Coronary artery (tissue), 2 donors: ENCODE measurements at regions not wholly inside any gene's neighbourhood (a gene's known extent, or its start where the extent isn't known, plus 50 kb on each side); places are given as distances from the start of the nearest gene placed in this dataset.

Experiments used
- DNase-seq: peaks from one replicate; pipeline ENCODE4 v3.0.0-alpha.2; 2017; ENCODE audit warnings: low spot score
- H3K27ac ChIP-seq, 2 donors: fragments of 200-600 bp; sonication (generic); one replicate each; pipeline ENCODE4 v1.5.1; 2016 to 2019
- H3K4me3 ChIP-seq: fragments of 200-600 bp; sonication (generic); 2 replicates; pipeline ENCODE4 v1.5.1; 2016; ENCODE audit warnings: mild to moderate bottlenecking, moderate library complexity
- CTCF ChIP-seq: fragments of 200-600 bp; sonication (generic); IDR thresholded peaks from one replicate; pipeline ENCODE4 v1.5.1; 2019; ENCODE audit warnings: antibody characterized with exemption

GRCh38 chr4:123304151-123304964 lies 92.2 kb upstream of the SPRY1 start:
- no peak for DNase-seq
- Histone ChIP-seq H3K27ac (no peak overlapping the region), H3K4me3 (no peak overlapping the region)
- no peak for TF ChIP-seq CTCF

- DNase-seq, result no peak
- no peak overlapping the region for H3K4me3 ChIP-seq
- H3K27ac ChIP-seq, result no peak overlapping the region
- no peak for TF ChIP-seq CTCF
These were observed 90.9 kb upstream of the SPRY1 start for GRCh38 chr4:123305736-123306135.

GRCh38 chr4:123306769-123307168 lies 89.8 kb upstream of the SPRY1 start:
- H3K27ac ChIP-seq, result no peak overlapping the region
- no peak for DNase-seq
- no peak for TF ChIP-seq CTCF
- no peak overlapping the region for H3K4me3 ChIP-seq

GRCh38 chr4:123308667-123309066 lies 87.9 kb upstream of the SPRY1 start:
- no peak for TF ChIP-seq CTCF
- Histone ChIP-seq H3K4me3 (no peak overlapping the region), H3K27ac (no peak overlapping the region)
- no peak for DNase-seq

- DNase-seq, result no peak
- H3K27ac ChIP-seq, result no peak overlapping the region
- no peak for TF ChIP-seq CTCF
- no peak overlapping the region for H3K4me3 ChIP-seq
These were observed 84.5 kb upstream of the SPRY1 start for GRCh38 chr4:123312116-123312515.

- no peak overlapping the region for H3K27ac ChIP-seq
- TF ChIP-seq CTCF, result no peak
- DNase-seq, result no peak
- no peak overlapping the region for H3K4me3 ChIP-seq
These were observed 83.5 kb upstream of the SPRY1 start for GRCh38 chr4:123312951-123313592.

- no peak overlapping the region for H3K27ac ChIP-seq
- TF ChIP-seq CTCF, result no peak
- H3K4me3 ChIP-seq, result no peak overlapping the region
- DNase-seq, result no peak
These were observed 81.0 kb upstream of the SPRY1 start for GRCh38 chr4:123315617-123316016.
